Coronary artery (tissue), 2 donors: ENCODE measurements at regions not wholly inside any gene's neighbourhood (a gene's known extent, or its start where the extent isn't known, plus 50 kb on each side); places are given as distances from the start of the nearest gene placed in this dataset.
"Not testable (repeated sequence)": the region's sequence is repeated elsewhere in the genome, so short reads cannot be mapped to it uniquely, and the experiment has no call there.

Experiments
- DNase-seq: peaks from one replicate; pipeline ENCODE4 v3.0.0-alpha.2; 2017; ENCODE audit warnings: low spot score
- H3K27ac ChIP-seq, 2 donors: fragments of 200-600 bp; sonication (generic); one replicate each; pipeline ENCODE4 v1.5.1; 2016 to 2019
- H3K4me3 ChIP-seq: fragments of 200-600 bp; sonication (generic); 2 replicates; pipeline ENCODE4 v1.5.1; 2016; ENCODE audit warnings: mild to moderate bottlenecking, moderate library complexity
- CTCF ChIP-seq: fragments of 200-600 bp; sonication (generic); IDR thresholded peaks from one replicate; pipeline ENCODE4 v1.5.1; 2019; ENCODE audit warnings: antibody characterized with exemption

DNA sequence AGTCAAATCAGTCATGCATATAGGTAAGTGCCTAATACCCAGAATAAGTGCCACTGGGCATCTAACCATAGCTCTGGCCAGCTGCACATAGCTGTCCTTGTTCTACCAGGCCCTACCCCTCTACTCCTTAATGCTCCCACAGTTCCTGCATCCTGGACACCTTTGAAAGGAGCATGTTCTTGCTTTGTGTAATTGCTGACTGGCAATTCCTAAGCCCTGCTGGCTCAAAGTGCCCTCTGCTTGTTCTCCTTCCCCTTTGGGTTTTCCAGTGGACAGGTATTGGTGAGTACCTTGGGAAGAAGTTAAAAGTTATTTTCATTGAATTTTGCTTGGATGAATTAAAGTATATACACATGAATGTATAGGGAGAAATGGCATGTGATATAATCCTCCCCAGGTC is 516.4 kb downstream of the ETNK1 start:
- Histone ChIP-seq H3K4me3 (no peak overlapping the region), H3K27ac (no peak overlapping the region)
- DNase-seq: no peak
- TF ChIP-seq CTCF: no peak

GRCh38 chr12:23146070-23146469 is 521.1 kb downstream of the ETNK1 start:
- not testable (repeated sequence) for H3K27ac ChIP-seq, H3K4me3 ChIP-seq, DNase-seq

DNA sequence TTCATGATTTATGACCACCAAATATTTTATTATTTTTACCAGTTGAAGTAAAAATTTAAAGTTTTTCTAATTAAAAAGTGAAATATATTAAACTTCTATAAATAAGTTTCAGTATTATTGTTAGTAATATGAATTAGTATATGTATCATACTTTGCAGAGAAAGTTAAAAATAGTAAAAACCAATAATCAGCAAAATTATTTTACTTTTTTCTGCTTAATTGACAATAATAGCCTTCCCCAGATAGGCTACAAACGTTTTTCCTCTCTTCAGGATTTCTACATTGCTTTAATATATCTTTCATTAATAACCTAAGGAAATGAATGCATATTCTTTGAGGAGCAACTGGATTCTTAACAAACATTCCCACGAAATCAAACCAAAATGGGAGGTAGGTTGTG is 543.5 kb downstream of the ETNK1 start:
- H3K4me3 ChIP-seq: no peak overlapping the region
- DNase-seq: no peak
- TF ChIP-seq CTCF: no peak
- no peak overlapping the region for H3K27ac ChIP-seq

- TF ChIP-seq CTCF: no peak
- Histone ChIP-seq H3K4me3 (no peak overlapping the region), H3K27ac (no peak overlapping the region)
- no peak for DNase-seq
Measured at GRCh38 chr12:23169012-23169695, 544.2 kb downstream of the ETNK1 start.

GRCh38 chr12:23169696-23170013 is 544.7 kb downstream of the ETNK1 start:
- no peak for DNase-seq
- no peak overlapping the region for H3K27ac ChIP-seq
- H3K4me3 ChIP-seq: no peak overlapping the region
- TF ChIP-seq CTCF: no peak

- no peak overlapping the region for H3K4me3 ChIP-seq
- no peak overlapping the region for H3K27ac ChIP-seq
- TF ChIP-seq CTCF: no peak
- no peak for DNase-seq
Measured at GRCh38 chr12:23174917-23175316, 549.9 kb downstream of the ETNK1 start.

- DNase-seq: no peak
- TF ChIP-seq CTCF: no peak
- Histone ChIP-seq H3K4me3 (no peak overlapping the region), H3K27ac (no peak overlapping the region)
Measured at GRCh38 chr12:23185346-23185745, 560.4 kb downstream of the ETNK1 start.

GRCh38 chr12:23186950-23187349 is 562.0 kb downstream of the ETNK1 start:
- no peak for DNase-seq
- TF ChIP-seq CTCF: no peak
- Histone ChIP-seq H3K27ac (no peak overlapping the region), H3K4me3 (no peak overlapping the region)
